Suprapubic skin (tissue), 4 donors: ENCODE measurements at regions not wholly inside any gene's neighbourhood (a gene's known extent, or its start where the extent isn't known, plus 50 kb on each side); places are given as distances from the start of the nearest gene placed in this dataset.

Source experiments
- DNase-seq, 2 donors: peaks; one replicate each; pipeline ENCODE4 v3.0.0-alpha.2; 2019; ENCODE audit warnings: low spot score in 2 of 2
- H3K27ac ChIP-seq: fragments of 200-600 bp; sonication (generic); one replicate; pipeline ENCODE4 v1.5.1; 2019
- H3K27me3 ChIP-seq: fragments of 200-600 bp; sonication (generic); one replicate; pipeline ENCODE4 v1.5.1; 2019
- H3K36me3 ChIP-seq: fragments of 200-600 bp; sonication (generic); one replicate; pipeline ENCODE4 v1.5.1; 2019
- H3K4me1 ChIP-seq: fragments of 200-600 bp; sonication (generic); one replicate; pipeline ENCODE4 v1.5.1; 2019
- H3K4me3 ChIP-seq: fragments of 200-600 bp; sonication (generic); one replicate; pipeline ENCODE4 v1.5.1; 2019; ENCODE audit warnings: mild to moderate bottlenecking
- H3K9me3 ChIP-seq: fragments of 200-600 bp; sonication (generic); one replicate; pipeline ENCODE4 v1.5.1; 2019
- EP300 ChIP-seq: sonication (generic); formaldehyde crosslinking; IDR thresholded peaks from one replicate; pipeline ENCODE4 v1.6.1; 2017; ENCODE audit warnings: antibody characterized with exemption
- POLR2A ChIP-seq, 2 donors: fragments of 450-650 bp; IDR thresholded peaks; one replicate each; pipeline ENCODE4 v1.6.1; 2017; ENCODE audit warnings: antibody characterized with exemption in 2 of 2, mild to moderate bottlenecking in 2 of 2, moderate library complexity in 2 of 2
- POLR2AphosphoS5 ChIP-seq, 3 donors: sonication (generic); formaldehyde crosslinking; IDR thresholded peaks; one replicate each; pipeline ENCODE4 v1.6.1; 2017; ENCODE audit warnings: antibody characterized with exemption in 3 of 3
- WGBS: methylation state at CpG from one replicate; pipeline ENCODE4 v1.1.5; 2018; 5-methylcytosine and 5-hydroxymethylcytosine counted together
- TF ChIP-seq, protein P1 (sequence below), 2 donors: fragments of 200-600 bp in 1 of 2; fragments of 450-650 bp in 1 of 2; sonication (generic) in 1 of 2; IDR thresholded peaks; one replicate each; pipeline ENCODE4 v1.5.1; 2016 to 2019; ENCODE audit warnings: antibody characterized with exemption in 2 of 2, mild to moderate bottlenecking in 1 of 2, moderate library complexity in 1 of 2

DNA sequence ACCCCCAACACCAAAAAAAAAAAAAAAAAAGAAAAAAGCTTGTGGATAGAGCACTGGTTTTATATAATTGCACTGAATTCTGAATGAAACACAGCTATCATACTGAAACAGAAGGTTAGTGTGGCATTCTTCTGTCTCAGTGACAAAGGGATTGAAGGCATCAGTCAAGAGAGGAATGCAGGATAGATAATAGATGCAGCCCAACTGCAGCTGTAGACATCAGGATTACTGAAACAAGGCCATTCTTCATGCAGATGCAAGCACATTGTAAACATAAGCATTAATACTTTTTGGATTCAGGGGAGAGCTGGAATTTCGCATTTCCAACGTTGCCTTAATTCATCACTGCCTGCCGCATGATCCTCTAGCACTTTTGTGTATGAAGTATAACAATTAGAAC is 897.4 kb upstream of the KLHL29 start:
- no peak for DNase-seq
- H3K27ac ChIP-seq: no peak overlapping the region
- no peak overlapping the region for H3K4me3 ChIP-seq
- no peaks in the 10 kb centered on the region for H3K36me3 ChIP-seq
- 76% methylated on average over 3 of the region's 3 CpGs for WGBS
- H3K9me3 ChIP-seq: no peaks in the 10 kb centered on the region
- TF ChIP-seq POLR2A (IDR thresholded peaks at IDR 0.05) (no peak), POLR2AphosphoS5 (IDR thresholded peaks at IDR 0.05) (no peak), EP300 (no peak)
- TF ChIP-seq, protein P1, sequence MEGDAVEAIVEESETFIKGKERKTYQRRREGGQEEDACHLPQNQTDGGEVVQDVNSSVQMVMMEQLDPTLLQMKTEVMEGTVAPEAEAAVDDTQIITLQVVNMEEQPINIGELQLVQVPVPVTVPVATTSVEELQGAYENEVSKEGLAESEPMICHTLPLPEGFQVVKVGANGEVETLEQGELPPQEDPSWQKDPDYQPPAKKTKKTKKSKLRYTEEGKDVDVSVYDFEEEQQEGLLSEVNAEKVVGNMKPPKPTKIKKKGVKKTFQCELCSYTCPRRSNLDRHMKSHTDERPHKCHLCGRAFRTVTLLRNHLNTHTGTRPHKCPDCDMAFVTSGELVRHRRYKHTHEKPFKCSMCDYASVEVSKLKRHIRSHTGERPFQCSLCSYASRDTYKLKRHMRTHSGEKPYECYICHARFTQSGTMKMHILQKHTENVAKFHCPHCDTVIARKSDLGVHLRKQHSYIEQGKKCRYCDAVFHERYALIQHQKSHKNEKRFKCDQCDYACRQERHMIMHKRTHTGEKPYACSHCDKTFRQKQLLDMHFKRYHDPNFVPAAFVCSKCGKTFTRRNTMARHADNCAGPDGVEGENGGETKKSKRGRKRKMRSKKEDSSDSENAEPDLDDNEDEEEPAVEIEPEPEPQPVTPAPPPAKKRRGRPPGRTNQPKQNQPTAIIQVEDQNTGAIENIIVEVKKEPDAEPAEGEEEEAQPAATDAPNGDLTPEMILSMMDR (IDR thresholded peaks at IDR 0.05): no peak
- peaks cover under 1% of the 10 kb centered on the region for H3K4me1 ChIP-seq
- H3K27me3 ChIP-seq: no peaks in the 10 kb centered on the region

DNA sequence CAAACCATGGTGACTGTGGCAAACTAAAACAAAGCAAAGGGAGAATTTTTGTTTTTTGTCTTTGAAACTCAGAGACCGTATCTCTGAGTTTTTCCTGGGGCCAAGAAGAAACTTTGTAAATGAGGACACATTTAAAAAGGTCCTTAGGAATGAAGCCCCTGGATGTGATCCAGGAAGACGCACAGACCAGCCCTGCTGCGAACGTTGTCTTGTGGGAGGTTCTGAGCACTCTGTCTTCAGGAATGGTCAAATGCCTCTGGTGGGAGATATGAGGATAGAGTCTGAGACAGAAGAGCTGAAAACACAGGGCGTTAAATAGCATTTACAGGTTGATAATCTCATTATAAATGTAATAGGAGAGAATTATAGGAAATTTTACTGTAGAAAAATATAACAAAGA is 893.5 kb upstream of the KLHL29 start:
- 63% methylated on average over 5 of the region's 5 CpGs for WGBS

DNA sequence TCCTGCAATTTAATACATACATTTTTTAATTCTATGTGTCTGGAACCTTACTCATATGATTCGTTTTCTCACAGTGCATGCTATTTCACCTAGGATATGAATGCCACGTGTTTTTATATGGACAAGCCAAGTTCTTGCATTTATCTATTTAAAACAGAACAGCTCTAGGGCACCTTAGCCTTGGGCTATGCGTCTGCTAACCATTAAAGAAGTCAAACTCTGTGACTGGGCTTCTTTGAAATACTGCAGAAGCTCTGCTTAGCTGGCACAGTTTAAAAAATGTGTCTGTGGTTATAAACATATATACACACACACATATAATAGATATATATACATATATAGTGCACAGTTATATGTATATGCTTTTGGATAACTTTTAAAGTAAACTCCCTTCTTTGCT is 890.8 kb upstream of the KLHL29 start:
- TF ChIP-seq, protein P1 (IDR thresholded peaks at IDR 0.05): no peak
- no peak for TF ChIP-seq POLR2A (IDR thresholded peaks at IDR 0.05)
- no peak for TF ChIP-seq EP300
- no peak for TF ChIP-seq POLR2AphosphoS5 (IDR thresholded peaks at IDR 0.05)
- H3K27me3 ChIP-seq: no peaks in the 10 kb centered on the region
- WGBS: 46% methylated on average over 3 of the region's 3 CpGs
- no peak overlapping the region for H3K27ac ChIP-seq
- no peaks in the 10 kb centered on the region for H3K9me3 ChIP-seq
- H3K4me3 ChIP-seq: no peak overlapping the region
- H3K4me1 ChIP-seq: no peaks in the 10 kb centered on the region
- DNase-seq: no peak
- no peaks in the 10 kb centered on the region for H3K36me3 ChIP-seq

More for the DNA sequence above, 893.5 kb upstream of the KLHL29 start:
- no peaks in the 10 kb centered on the region for H3K36me3 ChIP-seq
- no peaks in the 10 kb centered on the region for H3K9me3 ChIP-seq
- TF ChIP-seq EP300 (no peak), POLR2AphosphoS5 (IDR thresholded peaks at IDR 0.05) (no peak), POLR2A (IDR thresholded peaks at IDR 0.05) (no peak)
- TF ChIP-seq, protein P1 (IDR thresholded peaks at IDR 0.05): no peak
- H3K27me3 ChIP-seq: no peaks in the 10 kb centered on the region
- H3K27ac ChIP-seq: no peak overlapping the region
- H3K4me1 ChIP-seq: no peaks in the 10 kb centered on the region
- no peak for DNase-seq
- H3K4me3 ChIP-seq: no peak overlapping the region

DNA sequence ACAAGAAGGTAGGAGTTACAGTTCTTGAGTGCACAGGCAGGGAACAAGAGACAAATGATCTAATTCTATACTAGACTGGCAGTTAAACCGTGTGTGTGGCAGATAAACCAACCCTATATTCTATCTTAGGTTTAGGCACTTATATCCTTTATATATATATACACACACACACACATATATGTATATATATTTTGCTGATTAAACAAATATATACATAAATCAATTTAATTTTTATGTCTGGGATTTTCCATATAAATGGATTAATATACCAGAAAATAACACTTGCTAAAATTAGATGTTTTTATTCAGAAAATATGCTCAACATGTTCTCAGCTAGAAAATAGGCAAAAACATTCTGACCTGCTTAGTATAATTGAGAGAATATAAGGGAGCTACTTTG is 887.9 kb upstream of the KLHL29 start:
- no peak for DNase-seq
- Histone ChIP-seq H3K4me3 (no peak overlapping the region), H3K9me3 (no peaks in the 10 kb centered on the region), H3K27me3 (no peaks in the 10 kb centered on the region), H3K4me1 (peaks cover 7% of the 10 kb centered on the region), H3K27ac (no peak overlapping the region), H3K36me3 (no peaks in the 10 kb centered on the region)
- TF ChIP-seq EP300: no peak
- TF ChIP-seq POLR2AphosphoS5 (IDR thresholded peaks at IDR 0.05): no peak
- TF ChIP-seq POLR2A (IDR thresholded peaks at IDR 0.05): no peak
- TF ChIP-seq, protein P1 (IDR thresholded peaks at IDR 0.05): no peak
- WGBS: 74% methylated on average over 1 of the region's 1 CpG

DNA sequence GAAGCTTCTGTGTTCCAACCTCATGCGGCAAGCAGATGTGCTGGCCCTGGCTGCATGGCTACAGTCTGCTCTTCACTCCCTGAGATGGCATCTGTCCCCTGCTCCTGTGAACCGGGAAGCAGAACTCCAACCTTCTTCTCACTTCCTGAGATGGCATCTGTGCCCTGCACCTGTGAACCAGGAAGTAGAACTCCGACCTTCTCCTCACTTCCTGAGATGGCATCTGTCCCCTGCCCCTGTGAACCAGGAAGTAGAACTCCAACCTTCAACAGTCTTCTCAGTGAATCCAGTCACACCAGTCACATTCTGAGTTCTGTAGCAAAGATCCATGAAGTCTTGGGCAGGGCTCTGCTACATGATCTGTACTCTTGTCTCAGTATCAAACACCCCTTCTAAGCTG is 887.2 kb upstream of the KLHL29 start:
- no peak overlapping the region for H3K27ac ChIP-seq

More for the DNA sequence above, 887.2 kb upstream of the KLHL29 start:
- TF ChIP-seq POLR2A (IDR thresholded peaks at IDR 0.05): no peak
- TF ChIP-seq, protein P1 (IDR thresholded peaks at IDR 0.05): no peak
- no peak for TF ChIP-seq POLR2AphosphoS5 (IDR thresholded peaks at IDR 0.05)
- no peak for TF ChIP-seq EP300
- Histone ChIP-seq H3K27me3 (no peaks in the 10 kb centered on the region), H3K36me3 (no peaks in the 10 kb centered on the region), H3K4me3 (no peak overlapping the region), H3K9me3 (no peaks in the 10 kb centered on the region), H3K4me1 (peaks cover 7% of the 10 kb centered on the region)
- 87% methylated on average over 3 of the region's 3 CpGs for WGBS
- DNase-seq: no peak
